ENCODE measurements at regions not wholly inside any gene's neighbourhood (a gene's known extent, or its start where the extent isn't known, plus 50 kb on each side); places are given as distances from the start of the nearest gene placed in this dataset.

- Histone ChIP-seq H3K9me3 (no peaks in the 10 kb centered on the region), H3K4me1 (ENCODE audit: control insufficient read depth in 1 of 2, insufficient read depth in 1 of 2, low read depth in 1 of 2, low read length in 1 of 2) (no peaks in the 10 kb centered on the region), H3K27me3 (no peaks in the 10 kb centered on the region), H3K36me3 (no peaks in the 10 kb centered on the region), H3K4me3 (ENCODE audit: low read depth in 1 of 2, low read length in 1 of 2) (no peak overlapping the region), H3K27ac (no peak overlapping the region)
- no peak for TF ChIP-seq CTCF (IDR thresholded peaks at IDR 0.05)
Observed at GRCh38 chr1:232368821-232369321, 261.1 kb downstream of the SIPA1L2 start.

GRCh38 chr1:232367293-232367692, 262.6 kb downstream of the SIPA1L2 start:
- no peak overlapping the region for H3K4me3 ChIP-seq (ENCODE audit: low read depth in 1 of 2, low read length in 1 of 2)
- H3K27me3 ChIP-seq: no peaks in the 10 kb centered on the region
- H3K27ac ChIP-seq: no peak overlapping the region
- no peaks in the 10 kb centered on the region for H3K36me3 ChIP-seq
- no peak for TF ChIP-seq CTCF (IDR thresholded peaks at IDR 0.05)
- H3K9me3 ChIP-seq: no peaks in the 10 kb centered on the region
- no peaks in the 10 kb centered on the region for H3K4me1 ChIP-seq (ENCODE audit: control insufficient read depth in 1 of 2, insufficient read depth in 1 of 2, low read depth in 1 of 2, low read length in 1 of 2)

GRCh38 chr1:232364654-232365382, 265.1 kb downstream of the SIPA1L2 start:
- H3K36me3 ChIP-seq: no peaks in the 10 kb centered on the region
- H3K4me3 ChIP-seq (ENCODE audit: low read depth in 1 of 2, low read length in 1 of 2): no peak overlapping the region
- TF ChIP-seq CTCF (IDR thresholded peaks at IDR 0.05): no peak
- no peaks in the 10 kb centered on the region for H3K9me3 ChIP-seq
- H3K27me3 ChIP-seq: no peaks in the 10 kb centered on the region
- H3K4me1 ChIP-seq (ENCODE audit: control insufficient read depth in 1 of 2, insufficient read depth in 1 of 2, low read depth in 1 of 2, low read length in 1 of 2): no peaks in the 10 kb centered on the region
- no peak overlapping the region for H3K27ac ChIP-seq

GRCh38 chr1:232363008-232363407, 266.9 kb downstream of the SIPA1L2 start:
- no peaks in the 10 kb centered on the region for H3K4me1 ChIP-seq (ENCODE audit: control insufficient read depth in 1 of 2, insufficient read depth in 1 of 2, low read depth in 1 of 2, low read length in 1 of 2)
- H3K27ac ChIP-seq: no peak overlapping the region
- no peaks in the 10 kb centered on the region for H3K36me3 ChIP-seq
- no peak overlapping the region for H3K4me3 ChIP-seq (ENCODE audit: low read depth in 1 of 2, low read length in 1 of 2)
- no peaks in the 10 kb centered on the region for H3K9me3 ChIP-seq
- no peaks in the 10 kb centered on the region for H3K27me3 ChIP-seq
- TF ChIP-seq CTCF (IDR thresholded peaks at IDR 0.05): no peak

GRCh38 chr1:232357416-232357815, 272.5 kb downstream of the SIPA1L2 start:
- H3K4me1 ChIP-seq (ENCODE audit: control insufficient read depth in 1 of 2, insufficient read depth in 1 of 2, low read depth in 1 of 2, low read length in 1 of 2): no peaks in the 10 kb centered on the region
- no peak overlapping the region for H3K4me3 ChIP-seq (ENCODE audit: low read depth in 1 of 2, low read length in 1 of 2)
- no peak overlapping the region for H3K27ac ChIP-seq
- no peaks in the 10 kb centered on the region for H3K9me3 ChIP-seq
- no peaks in the 10 kb centered on the region for H3K36me3 ChIP-seq
- H3K27me3 ChIP-seq: peaks cover 13% of the 10 kb centered on the region
- no peak for TF ChIP-seq CTCF (IDR thresholded peaks at IDR 0.05)
